HG03460 (cell line): ENCODE measurements at regions not wholly inside any gene's neighbourhood (a gene's known extent, or its start where the extent isn't known, plus 50 kb on each side); places are given as distances from the start of the nearest gene placed in this dataset.
A peak's percentile ranks its signal among the peaks of the same experiment; 100 is the strongest.

Experiments
- ATAC-seq: cut with Tn5 transposase; IDR thresholded peaks from one replicate; pipeline ENCODE4 v1.9.1; 2021; ENCODE audit not compliant: unreplicated experiment

- ATAC-seq: peak; percentile 71
These were observed 953.2 kb downstream of the STIM2 start for GRCh38 chr4:27813699-27814425.

GRCh38 chr4:27819246-27819645 is 958.6 kb downstream of the STIM2 start:
- ATAC-seq: no peak

- ATAC-seq: no peak
These were observed 968.2 kb downstream of the STIM2 start for GRCh38 chr4:27828843-27829242.

- no peak for ATAC-seq
These were observed 969.6 kb downstream of the STIM2 start for GRCh38 chr4:27830251-27830650.

- ATAC-seq: no peak
These were observed 975.2 kb downstream of the STIM2 start for GRCh38 chr4:27835851-27836250.

- no peak for ATAC-seq
These were observed 975.9 kb downstream of the STIM2 start for GRCh38 chr4:27836523-27836922.

- no peak for ATAC-seq
These were observed 983.1 kb downstream of the STIM2 start for GRCh38 chr4:27843776-27844175.

GRCh38 chr4:27844376-27844775 is 983.7 kb downstream of the STIM2 start:
- no peak for ATAC-seq

GRCh38 chr4:27846951-27847350 is 986.3 kb downstream of the STIM2 start:
- ATAC-seq: no peak

GRCh38 chr4:27861381-27861787 is 1000.7 kb downstream of the STIM2 start:
- ATAC-seq: no peak

GRCh38 chr4:27861802-27862201 is 1001.2 kb downstream of the STIM2 start:
- ATAC-seq: peak; percentile 79

- ATAC-seq: no peak
These were observed 1013.0 kb downstream of the STIM2 start for GRCh38 chr4:27873596-27873995.

GRCh38 chr4:27881705-27882104 is 1021.1 kb downstream of the STIM2 start:
- peak; percentile 81 for ATAC-seq

- no peak for ATAC-seq
These were observed 1025.5 kb downstream of the STIM2 start for GRCh38 chr4:27886120-27886519.

GRCh38 chr4:27887646-27888045 is 1027.0 kb downstream of the STIM2 start:
- ATAC-seq: no peak

- no peak for ATAC-seq
These were observed 1027.9 kb downstream of the STIM2 start for GRCh38 chr4:27888505-27888904.

- ATAC-seq: no peak
These were observed 1034.3 kb downstream of the STIM2 start for GRCh38 chr4:27894951-27895350.

- ATAC-seq: no peak
These were observed 1047.7 kb downstream of the STIM2 start for GRCh38 chr4:27908356-27908755.

- no peak for ATAC-seq
These were observed 1049.6 kb downstream of the STIM2 start for GRCh38 chr4:27910227-27910626.

GRCh38 chr4:27911047-27911446 is 1050.4 kb downstream of the STIM2 start:
- ATAC-seq: no peak

- ATAC-seq: no peak
These were observed 1053.1 kb downstream of the STIM2 start for GRCh38 chr4:27913738-27914137.

- ATAC-seq: no peak
These were observed 1055.2 kb downstream of the STIM2 start for GRCh38 chr4:27915822-27916221.
